Activated CD8-positive, alpha-beta memory T cell treated with anti-CD3 and anti-CD28 coated beads for 4 hours (primary cell): ENCODE measurements at regions not wholly inside any gene's neighbourhood (a gene's known extent, or its start where the extent isn't known, plus 50 kb on each side); places are given as distances from the start of the nearest gene placed in this dataset.
"Not testable (repeated sequence)": the region's sequence is repeated elsewhere in the genome, so short reads cannot be mapped to it uniquely, and the experiment has no call there.

Experiments
- DNase-seq, 2 donors: peaks; one replicate each; pipeline ENCODE4 v3.0.0-alpha.2; 2020; ENCODE audit warnings: low read depth in 2 of 2

GRCh38 chr6:155778336-155778735, 322.7 kb upstream of the NOX3 start:
- DNase-seq, result no peak

GRCh38 chr6:155771822-155772221, 316.2 kb upstream of the NOX3 start:
- no peak for DNase-seq

DNA sequence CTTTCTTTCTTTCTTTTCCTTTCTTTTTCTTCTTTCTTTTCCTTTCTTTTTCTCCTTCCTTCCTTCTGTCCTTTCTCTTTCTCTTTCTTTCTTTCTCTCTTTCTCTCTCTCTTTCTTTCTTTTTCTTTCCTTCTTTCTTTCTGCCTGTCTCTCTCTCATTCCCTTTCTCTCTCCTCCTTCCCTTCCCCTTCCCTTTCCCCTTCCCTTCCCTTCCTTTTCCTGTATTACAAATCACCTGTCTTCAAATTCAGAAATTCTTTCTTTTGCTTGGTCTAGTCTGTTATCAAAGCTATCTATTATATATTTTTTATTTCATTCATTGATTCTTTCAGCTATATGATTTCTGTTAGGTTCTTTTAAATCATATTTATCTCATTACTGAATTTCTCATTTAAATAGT, 315.2 kb upstream of the NOX3 start:
- DNase-seq, result no peak

- no peak for DNase-seq
Measured at GRCh38 chr6:155770313-155770712, 314.7 kb upstream of the NOX3 start.

DNA sequence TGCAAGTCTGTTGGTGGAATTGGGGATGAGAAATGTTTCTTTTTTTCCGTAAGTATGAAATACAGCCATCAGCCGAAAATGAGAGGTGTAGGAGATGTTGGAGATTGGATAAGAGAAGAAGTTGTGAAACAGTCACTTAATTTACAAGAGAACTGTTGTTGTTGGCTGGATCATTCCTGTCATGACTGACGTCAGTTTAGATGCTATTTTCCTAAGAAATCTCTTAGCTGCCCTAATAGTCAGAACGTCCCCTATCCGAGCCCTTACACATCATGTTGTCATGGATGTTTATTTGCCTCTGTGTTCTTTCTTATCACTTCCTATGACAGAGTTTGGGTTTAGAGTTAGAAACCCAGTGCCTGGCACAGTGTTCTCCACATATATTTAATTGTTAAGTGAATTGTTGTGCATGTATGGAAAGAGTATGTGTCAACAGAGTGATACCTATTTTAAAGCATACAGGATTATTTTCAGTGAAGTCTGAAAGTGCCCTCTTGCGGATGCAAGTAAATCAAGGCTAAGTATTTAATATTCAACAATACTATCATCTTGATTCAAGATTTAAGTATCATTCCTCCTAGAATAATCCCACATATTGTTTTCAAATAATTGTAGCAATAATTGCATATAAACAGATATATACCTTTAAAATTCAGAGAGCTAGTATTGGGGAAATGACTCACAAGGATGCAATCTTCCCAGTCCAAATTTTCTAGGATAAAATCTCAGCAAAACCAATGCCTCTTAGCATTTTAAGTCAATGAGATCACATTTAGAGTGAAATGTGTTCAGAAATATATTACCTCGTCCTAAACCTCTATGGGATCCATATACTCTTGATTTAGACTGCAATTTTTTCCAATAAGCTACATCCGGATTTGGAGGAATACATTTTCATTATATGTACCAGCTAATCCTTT, 309.9 kb upstream of the NOX3 start:
- DNase-seq, result no peak

DNA sequence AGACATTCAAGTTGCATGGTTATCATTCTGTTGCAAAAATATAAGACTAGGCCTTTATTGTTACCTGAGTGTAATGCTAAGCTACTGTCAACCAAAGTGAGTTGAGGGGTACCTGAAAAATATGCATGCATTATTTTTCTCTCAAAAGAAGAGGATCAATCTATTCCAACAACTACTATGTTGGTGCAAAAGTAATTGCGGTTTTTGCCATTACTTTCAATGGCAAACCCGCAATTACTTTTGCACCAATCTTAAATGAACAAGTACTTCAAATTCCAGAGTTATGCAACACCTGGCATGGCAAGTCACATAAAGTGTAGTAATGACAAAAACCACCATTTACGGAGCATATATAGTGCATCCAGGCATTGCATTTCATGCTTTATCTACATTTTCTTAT, 307.0 kb upstream of the NOX3 start:
- DNase-seq, result no peak

GRCh38 chr6:155755452-155755851, 299.8 kb upstream of the NOX3 start:
- no peak for DNase-seq

DNA sequence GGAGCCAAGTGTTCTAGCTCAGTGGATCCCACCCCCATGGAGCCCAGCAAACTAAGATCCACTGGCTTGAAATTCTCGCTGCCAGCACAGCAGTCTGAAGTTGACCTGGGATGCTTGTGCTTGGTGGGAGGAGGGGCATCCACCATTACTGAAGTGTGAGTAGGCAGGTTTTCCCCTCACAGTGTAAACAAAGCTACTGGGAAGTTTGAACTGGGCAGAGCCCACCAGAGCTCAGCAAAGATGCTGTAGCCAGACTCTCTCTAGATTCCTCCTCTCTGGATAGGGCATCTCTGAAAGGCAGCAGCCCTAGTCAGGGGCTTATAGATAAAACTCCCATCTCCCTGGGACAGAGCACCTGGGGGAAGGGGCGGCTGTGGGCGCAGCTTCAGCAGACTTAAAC, 293.1 kb upstream of the NOX3 start:
- not testable (repeated sequence) for DNase-seq

GRCh38 chr6:155747491-155747890, 291.9 kb upstream of the NOX3 start:
- DNase-seq, result no peak

GRCh38 chr6:155740781-155741399, 285.3 kb upstream of the NOX3 start:
- DNase-seq, result no peak

DNA sequence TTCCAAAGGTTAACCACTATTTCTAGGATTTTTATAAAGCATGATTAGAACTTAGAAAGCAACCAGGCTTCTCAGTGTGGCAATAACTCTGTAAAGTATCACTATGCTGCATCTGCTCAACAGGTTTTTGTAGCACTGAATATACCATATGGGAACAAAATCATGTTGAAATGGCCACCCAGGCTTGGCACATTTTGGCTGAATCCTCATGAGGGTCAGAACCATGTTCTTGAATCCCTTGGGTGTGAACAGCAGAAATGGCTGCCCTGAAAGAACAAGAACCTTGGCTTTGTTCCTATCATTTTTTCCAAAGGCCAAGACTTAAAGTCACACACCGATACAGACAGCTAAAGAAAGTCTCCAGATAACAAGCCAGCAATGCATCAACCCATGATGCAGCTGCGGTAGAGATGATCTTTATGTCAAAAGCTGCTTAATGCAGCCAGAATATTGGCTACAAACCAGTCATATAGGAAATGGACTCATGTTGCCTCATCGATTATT, 283.0 kb upstream of the NOX3 start:
- no peak for DNase-seq

DNA sequence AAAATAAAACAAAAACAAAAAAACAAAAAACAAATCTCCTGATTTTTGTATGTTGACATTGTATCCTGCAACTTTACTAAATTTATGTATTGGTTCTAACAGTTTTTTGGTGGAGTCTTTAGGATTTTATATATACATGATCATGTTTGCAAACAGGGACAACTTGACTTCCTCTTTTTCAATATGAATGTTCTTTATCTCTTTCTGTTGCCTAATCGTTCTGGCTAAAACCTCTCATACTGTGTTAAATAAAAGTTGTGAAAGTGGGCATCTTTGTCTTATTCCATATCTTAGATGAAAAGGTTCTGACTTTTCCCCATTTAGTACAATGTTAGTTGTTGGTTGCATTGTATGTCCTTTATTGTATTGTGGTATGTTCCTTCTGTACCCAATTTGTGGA, 261.7 kb upstream of the NOX3 start:
- no peak for DNase-seq

DNA sequence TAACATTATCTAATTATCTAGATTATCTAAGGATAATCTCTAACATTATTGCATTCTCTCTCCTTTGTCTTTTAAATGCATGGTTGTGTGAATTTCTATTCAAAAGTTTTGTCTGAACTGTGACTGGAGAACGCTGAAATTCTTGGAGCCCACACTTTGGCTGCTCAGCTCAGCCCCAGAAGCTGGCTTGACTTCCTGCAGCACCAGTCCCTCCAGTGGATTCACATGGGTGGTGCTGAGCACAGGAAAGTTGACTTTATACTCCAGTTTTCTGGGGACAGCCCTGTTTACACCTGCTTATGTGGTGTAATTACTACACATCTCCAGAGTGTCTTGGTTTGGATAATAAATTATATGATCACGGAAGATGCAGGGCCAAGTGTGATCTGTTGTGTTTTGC, 255.1 kb upstream of the NOX3 start:
- no peak for DNase-seq

DNA sequence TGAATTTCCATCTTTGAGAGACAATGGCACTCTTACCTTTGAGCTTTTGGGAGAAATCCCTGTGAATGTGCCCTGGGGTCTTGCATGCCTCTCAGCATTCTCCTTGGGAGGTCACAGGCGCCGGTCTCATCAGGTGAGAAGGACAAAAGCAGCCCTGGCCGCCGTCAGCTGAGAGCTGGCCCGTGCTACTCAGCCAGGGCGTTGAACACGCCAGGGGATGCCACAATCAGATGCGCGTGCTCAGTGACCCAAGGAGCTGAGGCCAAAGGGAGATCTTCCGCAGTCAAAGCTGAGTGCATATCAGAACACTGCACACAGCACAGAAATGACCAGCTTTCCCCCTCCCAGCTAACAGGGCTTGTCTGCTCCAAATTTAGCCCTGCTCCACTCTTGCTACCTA, 253.6 kb upstream of the NOX3 start:
- DNase-seq, result no peak

- DNase-seq, result no peak
Measured at GRCh38 chr6:155708100-155708499, 252.5 kb upstream of the NOX3 start.

- no peak for DNase-seq
Measured at GRCh38 chr6:155706806-155707205, 251.2 kb upstream of the NOX3 start.

DNA sequence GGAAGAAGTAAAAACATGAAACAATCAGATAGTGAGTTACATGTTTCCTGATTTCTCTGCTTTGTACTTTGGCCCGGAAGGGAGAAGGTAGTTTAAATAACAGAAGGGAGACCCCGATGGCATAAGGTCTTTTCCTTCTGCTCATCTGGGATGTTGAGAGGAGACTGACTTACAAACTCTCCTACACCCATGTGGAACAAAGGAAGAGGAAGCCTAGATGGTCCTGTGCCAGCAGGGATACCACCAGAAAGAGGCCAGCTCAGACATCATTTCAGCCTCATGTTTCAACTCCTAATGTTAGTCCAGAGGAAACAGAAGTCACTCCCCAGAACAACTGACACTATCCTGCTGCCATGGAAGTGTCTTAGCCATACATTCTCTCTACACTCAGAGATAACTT, 250.7 kb upstream of the NOX3 start:
- DNase-seq, result no peak

GRCh38 chr6:155701342-155701741, 245.7 kb upstream of the NOX3 start:
- DNase-seq, result no peak

DNA sequence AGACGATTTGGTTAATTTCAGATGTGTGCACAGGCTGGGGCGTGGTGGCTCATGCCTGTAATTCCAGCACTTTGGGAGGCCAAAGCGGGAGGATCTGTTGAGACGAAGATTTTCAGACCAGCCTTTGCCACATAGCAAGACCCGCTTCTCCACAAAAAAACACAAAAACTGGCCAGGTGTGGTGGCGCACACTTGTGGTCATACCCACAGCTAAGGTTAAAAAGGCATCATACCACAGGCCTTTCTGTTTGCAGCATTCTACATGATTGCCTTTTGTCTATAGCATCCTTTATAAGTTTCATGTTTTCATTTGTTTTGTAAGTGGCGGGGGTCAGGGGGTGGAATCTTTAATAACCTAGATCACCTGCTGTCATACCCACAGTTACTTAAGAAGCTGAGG, 239.9 kb upstream of the NOX3 start:
- DNase-seq, result no peak

GRCh38 chr6:155694419-155694790, 238.8 kb upstream of the NOX3 start:
- no peak for DNase-seq

DNA sequence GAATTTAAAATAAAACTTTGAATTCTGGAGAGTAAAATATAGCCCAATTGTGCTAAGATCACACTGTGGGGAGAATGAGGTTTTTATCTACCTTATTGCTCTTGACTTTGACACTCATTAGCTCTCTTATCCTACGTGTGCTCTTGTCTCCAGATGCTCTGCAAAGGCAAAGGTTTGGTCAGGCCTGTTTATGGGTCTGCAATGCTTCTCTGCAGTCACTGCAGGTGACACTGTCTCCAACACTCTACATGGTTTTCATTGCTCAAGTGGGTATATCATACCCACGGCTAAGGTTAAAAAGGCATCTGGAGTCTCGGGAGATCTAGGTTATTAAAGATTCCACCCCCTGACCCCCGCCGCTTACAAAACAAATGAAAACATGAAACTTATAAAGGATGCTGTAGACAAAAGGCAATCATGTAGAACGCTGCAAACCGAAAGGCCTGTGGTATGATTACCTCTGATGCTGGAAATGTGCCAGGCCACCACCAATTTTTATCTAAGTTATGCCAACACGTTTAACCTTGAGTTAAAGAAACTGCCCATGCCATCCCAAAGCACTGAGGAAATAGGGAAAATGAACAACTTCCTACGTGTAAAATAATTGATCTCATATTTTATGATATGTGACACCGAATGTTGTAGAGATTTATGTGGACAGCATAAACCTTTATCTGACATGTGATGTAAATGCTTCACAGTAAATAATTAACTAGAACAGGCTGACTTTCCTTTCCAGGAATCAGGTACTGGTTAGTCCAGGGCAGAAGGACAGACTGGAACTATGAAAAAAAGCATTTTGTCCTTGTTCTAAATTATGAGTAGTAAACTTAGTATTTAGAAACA, 238.2 kb upstream of the NOX3 start:
- DNase-seq, result no peak

- DNase-seq, result no peak
Measured at GRCh38 chr6:155690820-155691219, 235.2 kb upstream of the NOX3 start.
